ENCODE measurements at regions not wholly inside any gene's neighbourhood (a gene's known extent, or its start where the extent isn't known, plus 50 kb on each side); places are given as distances from the start of the nearest gene placed in this dataset.
"Not testable (repeated sequence)": the region's sequence is repeated elsewhere in the genome, so short reads cannot be mapped to it uniquely, and the experiment has no call there.

DNA sequence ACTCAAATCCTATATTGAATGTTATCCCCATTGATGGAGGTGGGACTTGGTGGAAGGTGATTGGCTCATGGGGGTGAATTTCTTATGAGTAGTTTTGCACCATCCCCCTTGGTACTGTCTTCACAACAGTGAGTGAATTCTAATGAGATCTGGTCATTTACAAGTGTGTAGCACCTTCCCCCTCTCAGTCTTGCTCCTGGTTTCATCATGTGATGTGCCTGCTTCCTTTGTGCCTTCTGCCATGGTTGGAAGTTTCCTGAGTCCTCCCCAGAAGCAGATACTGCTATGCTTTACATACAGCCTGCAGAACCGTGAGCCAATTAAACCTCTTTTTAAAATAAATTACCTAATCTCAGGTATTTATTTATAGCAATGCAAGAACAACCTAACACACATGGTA lies 302.4 kb upstream of the KITLG start:
- DNase-seq = no peak

DNA sequence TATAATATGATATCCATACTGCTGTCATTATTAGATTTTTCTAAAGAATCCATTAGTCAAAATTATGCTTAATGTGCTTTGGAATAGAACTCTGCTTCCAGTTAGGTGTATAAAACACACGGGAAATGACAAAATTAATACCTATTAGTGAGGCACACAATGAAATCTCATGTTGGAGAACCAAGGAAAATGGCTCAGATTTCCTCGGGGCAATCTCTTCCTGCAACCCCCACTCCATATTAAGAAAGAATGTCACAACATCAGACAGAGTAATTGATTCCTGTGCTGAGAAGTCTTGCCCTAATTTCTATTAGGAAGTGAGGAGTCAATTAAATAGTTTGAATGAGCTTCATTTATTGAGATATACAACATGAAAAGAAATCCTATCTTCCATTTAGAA lies 299.8 kb upstream of the KITLG start:
- DNase-seq = no peak

DNA sequence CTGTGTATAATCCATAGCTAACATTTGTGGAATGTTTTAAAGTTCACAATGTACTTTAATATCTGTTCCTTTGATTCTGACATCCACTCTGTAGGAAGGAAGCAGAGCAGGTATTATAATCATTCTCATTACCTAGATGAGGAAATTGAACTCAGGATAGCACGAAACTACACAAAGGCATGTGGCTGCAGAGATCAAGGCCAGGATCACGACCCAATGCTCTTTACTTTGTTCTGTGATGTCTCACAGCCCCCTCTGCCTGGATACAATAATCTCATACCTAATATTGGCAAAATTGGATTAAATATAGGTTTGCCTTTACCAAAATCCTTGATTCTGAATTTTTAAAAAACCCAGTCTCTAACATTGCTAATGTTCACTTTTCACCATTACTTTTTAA lies 298.0 kb upstream of the KITLG start:
- DNase-seq = no peak

DNA sequence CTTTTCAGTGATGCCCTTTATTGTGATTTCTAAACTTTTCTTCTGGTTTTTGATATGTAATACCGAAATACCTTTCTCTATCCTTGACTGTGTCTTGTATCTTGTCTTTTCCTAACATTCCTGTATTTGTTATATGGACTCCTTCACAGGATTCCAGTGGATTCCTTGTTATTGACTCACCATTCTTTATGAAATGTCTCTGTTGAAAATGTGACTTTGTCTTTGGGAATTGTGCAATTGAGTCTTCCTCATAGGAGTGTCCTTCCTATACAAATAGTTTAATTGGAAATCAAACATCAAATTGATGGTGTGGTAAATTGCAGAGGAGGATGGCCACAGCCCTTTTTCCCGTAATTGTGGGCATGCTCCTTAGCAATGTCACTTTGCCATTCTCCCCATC lies 296.6 kb upstream of the KITLG start:
- no peak for DNase-seq

DNA sequence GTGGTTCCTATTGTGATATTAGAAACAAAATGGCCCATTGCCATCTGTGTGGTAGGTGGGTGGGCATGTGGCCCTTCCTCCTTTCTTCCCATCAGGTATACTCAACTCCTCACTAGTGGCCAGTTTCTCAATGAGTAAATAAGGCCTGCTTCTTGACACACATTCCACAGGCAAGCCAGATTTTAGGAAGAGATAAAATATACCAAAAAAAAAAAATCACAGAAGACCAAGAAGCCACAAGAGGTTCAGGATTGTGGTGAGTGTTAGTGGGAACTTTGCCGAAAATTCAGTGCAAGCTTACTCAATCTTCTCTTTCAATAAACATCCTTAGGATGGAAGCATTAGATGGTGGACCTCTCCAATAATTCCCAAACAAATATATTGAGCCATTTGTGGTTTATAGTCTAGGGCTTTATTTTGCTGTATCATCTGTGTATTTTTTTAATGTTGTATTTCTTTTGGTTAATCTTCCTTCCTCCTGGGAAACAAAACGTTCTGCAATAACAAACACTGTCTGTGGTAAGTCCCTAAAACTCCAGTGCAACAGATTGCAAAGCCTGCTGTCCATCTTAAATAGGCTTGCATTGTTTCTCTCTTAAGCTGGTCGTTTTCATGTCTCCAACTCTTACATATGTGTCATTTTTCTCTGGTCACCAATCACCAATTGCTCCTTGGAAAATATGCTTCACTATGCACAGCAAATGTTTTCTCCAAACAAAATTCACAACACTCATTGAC lies 289.9 kb upstream of the KITLG start:
- DNase-seq = no peak

DNA sequence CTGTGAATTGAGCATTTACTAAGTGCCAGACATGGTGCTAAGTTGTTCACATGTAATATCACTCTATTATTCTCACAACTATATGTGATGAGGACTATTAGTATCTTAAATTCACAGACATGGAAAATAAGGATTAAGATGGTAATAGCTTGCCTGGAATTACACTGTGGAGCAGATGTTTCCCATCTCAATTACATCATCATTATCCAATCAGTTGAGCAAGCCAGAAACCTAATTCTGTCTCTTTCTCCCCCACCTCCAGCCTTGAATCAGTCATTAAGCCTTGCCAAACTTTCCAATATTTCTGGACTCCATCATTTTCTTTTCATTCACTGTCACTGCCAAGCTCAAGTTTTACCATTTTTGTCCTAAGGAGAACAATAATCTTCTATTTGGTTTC lies 287.8 kb upstream of the KITLG start:
- no peak for DNase-seq

DNA sequence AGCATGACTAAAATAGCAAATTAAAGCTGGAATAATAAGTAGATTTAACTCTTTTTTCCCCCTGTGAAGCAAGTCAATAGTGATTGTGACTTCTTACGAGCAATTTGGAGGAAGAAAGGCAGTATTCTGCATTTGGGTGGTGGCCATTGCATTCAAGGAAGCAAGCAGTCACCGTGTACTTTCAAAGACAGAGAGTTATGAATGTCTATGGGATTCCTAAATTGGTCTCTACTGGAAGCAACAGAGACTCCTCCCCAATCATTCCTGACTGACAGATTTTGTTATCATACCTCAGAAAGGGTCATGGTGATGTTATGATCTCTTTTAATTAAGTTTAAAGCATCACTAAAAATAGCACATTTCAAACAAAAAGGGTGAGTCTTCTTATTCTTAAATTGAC lies 287.2 kb upstream of the KITLG start:
- no peak for DNase-seq

DNA sequence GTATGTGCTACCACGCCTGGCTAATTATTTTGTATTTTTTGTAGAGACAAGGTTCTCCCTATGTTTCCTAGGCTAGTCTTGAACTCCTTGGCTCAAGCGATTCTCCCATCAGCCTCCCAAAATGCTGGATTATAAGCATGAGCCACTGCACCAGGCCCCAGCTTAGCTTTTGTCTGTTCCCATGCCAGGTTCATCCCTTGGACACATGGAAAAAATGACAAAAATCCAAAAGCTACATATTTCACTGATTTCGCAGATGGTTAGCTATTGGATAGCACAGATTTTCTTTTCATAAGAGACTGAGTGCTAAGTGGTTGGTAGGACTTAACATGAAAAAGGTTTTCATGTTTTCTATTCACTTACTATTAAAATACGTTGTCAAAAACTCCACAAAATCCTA lies 286.6 kb upstream of the KITLG start:
- DNase-seq = no peak

DNA sequence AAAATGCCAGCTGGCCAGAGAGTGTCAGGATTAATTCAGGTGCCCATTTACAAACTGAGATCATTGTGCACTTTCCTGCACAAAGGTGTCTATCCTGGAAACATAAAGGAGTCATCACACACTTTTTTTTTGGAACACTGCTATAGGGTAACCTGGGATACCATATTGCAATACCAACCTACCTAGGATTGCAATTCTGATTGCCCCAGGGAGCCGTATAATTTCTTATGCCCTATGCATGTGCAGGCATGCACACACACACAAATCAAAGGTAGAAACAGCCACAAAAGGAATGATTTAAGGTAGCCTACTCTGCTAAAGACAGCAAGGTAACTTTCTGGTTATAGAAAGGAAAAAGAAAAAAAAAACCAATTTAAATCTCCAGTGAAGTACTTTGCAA lies 285.3 kb upstream of the KITLG start:
- DNase-seq = peak in 1 of 2 experiments; percentile 2

DNA sequence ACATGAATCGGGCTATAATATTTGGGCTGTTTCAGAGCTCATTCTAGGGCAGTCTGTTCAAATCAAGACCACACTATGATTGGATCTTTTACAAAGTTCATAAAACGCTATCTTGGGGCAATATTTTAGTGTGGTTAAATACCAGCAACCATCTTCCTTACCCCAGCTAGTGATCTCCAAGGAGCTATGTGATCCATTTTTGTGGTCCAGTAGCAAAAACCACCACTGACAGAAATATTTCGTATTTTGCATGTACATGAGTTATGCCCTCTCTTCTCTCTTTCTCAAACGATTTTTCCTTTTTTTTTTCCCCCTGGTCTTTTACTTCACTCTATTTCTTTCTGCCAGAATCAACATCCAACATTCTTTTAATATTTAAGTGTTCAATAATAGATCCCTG lies 280.6 kb upstream of the KITLG start:
- no peak for DNase-seq

DNA sequence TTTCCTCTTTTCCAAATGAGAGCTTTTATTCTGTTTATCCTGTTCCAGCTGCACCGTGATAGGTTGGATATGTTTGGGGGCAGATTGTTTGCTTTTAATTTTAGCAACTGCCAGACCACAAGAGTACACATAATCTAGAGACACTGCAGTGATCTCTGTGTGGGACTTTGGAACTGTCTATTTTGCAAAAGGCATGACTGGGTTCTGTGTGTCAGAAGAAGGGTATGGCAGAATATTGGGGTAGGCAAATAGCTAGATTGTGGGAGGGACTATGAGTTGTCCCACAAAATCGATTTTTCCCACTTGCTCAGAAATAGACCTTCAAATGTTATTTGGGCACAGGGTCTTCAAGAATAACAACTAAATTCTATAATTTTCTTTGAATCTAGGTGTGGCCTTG lies 275.9 kb upstream of the KITLG start:
- DNase-seq = no peak

DNA sequence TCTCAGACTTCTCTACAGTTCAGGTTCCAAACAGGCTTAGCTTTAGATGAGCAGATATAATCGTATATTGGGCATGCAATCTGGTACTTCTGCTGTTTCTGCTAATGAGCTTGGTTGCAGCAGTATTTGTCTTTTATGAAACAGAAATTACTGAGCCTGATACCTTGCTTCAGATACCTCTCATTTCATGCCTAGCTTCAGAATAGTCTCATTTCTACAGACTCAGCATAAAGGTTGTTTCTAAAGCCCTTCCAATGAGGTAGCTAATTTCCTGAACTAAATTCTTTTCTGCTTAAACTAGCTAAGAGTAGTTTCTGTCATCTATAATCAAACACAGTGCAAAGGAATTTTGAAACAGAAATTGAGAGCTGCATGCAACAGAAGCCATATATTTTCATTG lies 275.0 kb upstream of the KITLG start:
- DNase-seq = no peak

DNA sequence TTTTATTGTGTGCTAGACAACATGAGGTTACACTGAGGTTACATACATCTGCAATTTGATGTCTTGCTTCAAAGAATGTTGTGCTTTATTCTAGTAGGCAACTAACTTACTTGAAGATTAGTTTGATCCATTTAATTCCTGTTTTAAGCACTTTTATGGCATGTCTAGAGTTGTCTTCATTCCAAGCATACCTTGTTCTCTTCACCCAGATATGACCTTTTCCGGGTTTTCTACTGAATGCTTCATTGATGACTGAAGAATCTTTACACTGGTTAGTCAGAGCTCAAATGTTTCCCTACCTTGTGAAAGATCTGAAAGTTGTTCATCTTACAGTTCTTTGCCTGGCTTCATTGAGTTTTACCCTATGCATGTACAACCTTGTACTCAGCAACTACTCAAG lies 274.0 kb upstream of the KITLG start:
- DNase-seq = no peak

DNA sequence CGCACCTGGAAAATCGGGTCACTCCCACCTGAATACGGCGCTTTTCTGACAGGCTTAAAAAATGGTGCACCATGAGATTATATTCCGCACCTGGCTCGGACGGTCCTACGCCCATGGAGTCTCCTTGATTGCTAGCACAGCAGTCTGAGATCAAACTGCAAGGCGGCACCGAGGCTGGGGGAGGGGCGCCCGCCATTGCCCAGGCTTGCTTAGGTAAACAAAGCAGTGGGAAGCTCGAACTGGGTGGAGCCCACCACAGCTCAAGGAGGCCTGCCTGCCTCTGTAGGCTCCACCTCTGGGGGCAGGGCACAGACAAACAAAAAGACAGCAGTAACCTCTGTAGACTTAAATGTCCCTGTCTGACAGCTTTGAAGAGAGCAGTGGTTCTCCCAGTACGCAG lies 267.0 kb upstream of the KITLG start:
- DNase-seq = not testable (repeated sequence)

DNA sequence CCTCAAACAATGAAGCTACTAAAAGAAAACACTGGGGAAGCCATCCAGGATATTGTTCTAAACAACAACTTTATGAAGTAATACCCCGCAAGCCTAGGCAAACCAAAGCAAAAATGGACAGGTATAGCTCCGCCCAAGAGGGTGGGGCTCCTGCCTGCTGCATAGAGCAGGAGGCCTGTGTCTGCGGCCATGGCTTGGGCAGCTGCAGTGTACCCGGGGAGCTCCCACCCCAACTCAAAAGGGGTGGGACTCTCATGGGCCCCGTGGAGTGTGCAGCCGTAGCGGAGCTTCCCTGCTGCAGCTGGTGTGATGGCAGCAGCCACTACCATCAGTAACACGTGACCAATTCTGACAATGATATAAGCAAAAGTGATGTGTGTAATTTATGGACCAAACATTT lies 264.2 kb upstream of the KITLG start:
- no peak for DNase-seq

DNA sequence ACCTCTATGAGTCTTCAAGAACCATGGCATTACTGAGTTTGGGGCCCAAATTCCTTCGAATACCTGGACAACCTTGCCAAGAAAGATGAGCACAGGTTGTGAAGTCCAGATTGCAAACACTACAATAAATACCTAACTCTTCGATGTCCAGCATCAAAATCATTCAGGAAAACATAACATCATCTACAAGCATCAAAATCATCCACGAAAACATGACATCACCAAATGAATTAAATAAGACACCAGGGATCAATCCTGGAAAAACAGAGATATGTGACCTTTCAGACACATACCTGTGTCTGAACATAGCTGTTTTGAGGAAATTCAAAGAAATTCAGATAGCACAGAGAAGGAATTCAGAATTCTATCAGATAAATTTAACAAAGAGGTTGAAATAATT lies 262.0 kb upstream of the KITLG start:
- no peak for DNase-seq

DNA sequence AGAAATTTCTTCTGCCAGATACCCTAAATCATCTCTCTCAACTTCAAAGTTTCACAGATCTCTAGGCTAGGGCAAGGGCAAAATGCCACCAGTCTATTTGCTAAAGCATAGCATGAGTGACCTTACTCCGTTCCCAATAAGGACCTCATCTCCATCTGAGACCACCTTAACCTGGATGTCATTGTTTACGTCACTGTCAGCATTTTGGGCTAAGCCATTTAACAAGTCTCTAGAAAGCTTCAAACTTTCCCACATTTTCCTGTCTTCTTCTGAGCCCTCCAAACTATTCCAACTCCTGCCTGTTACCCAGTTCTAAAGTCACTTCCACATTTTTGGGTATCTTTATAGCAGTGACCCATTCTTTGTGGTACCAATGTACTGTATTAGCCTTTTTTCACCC lies 259.2 kb upstream of the KITLG start:
- DNase-seq = no peak

DNA sequence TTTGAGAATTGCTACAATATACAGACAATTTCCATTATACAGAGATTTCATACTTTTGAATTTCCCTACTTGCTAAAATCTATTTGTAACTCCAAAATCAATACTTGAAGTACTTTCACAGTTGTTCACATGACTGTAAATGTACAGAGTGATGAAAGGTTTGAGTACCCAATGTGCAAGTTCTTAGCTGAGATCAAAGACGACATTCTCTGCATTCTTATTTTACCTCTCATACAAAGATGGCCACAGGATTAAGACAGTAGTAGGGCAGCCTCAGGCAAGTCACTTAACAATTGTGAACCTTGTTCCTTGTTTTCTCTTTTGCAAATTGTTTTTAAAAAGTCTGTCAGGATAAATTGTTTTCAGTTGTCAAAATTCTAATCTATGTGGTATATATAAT lies 255.9 kb upstream of the KITLG start:
- DNase-seq = no peak

DNA sequence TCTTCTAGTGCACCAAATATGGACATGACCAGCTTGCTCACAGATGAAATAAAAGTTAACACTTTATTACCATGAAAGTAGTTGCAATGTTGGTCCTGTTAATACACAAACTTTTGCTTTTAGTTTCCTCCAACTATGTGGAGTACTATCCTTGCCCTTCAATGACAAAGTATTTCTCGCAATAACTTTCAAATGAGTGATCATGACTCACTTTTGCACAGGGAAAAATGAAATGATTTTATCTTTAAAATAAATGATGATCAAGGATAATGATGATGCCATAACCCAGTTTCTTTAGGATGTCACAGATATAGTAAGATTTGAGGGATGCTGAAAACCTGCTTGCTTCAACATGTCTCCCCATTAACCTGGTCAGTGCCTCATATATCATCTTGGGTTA lies 254.0 kb upstream of the KITLG start:
- DNase-seq = no peak

DNA sequence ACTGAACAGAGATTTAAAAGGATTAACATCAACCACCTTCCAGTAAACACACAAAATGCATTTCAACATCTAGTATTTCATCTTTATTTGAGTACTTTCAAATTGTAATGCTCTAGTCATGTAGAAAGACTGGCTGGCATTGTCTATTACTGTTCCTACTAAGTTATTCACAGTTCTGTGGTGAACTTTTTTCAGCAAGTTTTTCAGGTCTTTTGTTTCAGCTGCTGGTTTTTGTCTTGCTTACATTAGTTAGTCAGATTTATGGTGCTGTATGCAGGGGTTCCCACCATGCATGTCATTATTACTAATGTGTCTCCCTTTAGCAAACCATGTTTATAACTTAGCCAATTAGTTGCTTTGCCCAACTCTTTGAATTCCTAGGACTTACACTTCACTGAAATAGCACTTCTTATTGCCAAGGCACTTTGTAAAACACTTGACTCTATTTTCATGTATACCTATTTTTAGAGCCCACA lies 253.4 kb upstream of the KITLG start:
- DNase-seq = no peak

DNA sequence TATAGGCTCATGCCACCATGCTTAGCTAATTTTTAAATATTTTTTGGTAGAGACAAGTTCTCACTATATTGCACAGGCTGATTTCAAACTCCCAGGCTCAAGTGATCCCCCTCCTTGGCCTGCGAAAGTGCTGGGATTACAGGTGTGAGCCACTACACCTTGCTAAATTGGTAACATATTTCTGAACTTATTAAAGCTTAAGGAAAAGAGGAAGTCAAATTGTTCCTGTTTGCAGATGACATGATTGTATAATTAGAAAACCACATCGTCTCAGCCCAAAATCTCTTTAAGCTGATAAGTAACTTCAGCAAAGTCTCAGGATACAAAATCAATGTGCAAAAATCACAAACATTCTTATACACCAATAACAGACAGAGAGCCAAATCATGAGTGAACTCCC lies 248.3 kb upstream of the KITLG start:
- DNase-seq = not testable (repeated sequence)

DNA sequence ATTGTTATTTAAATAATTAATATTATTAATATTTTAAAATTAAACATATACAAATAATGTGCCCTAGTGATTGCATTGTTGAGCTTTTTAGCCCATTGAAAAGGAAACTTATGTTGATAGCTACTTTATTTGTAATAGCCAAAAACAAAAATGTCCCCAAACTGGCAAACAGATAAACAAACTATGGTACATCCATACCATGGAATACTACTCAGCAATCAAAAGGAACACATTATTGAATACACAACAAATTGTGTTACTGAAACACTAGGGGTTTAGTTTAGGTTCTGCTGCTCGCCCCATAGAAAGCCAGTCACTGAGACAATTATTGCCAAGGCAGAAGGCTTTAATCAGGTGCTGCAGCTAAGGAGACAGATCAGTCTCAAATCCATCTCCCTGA lies 239.7 kb upstream of the KITLG start:
- DNase-seq = no peak

DNA sequence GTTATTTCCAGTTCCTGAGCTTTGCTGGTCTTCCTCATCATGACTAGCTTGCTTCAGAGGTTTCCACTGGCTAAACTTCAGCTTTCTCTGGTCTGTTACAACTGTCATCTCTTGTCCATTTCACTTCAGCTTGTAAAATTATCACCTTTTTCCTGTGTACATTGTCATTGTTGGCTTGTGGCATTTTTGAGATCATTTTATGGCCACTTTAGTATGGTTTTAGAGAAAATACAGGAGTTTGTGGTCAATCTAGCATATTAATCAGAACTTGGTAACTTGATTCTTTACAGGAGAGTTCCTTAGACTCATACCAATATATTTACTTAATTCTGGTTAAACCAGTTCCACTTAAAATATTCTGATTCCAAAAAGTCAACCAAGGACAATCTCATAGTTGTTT lies 235.9 kb upstream of the KITLG start:
- DNase-seq = peak; percentile 7 to 8

DNA sequence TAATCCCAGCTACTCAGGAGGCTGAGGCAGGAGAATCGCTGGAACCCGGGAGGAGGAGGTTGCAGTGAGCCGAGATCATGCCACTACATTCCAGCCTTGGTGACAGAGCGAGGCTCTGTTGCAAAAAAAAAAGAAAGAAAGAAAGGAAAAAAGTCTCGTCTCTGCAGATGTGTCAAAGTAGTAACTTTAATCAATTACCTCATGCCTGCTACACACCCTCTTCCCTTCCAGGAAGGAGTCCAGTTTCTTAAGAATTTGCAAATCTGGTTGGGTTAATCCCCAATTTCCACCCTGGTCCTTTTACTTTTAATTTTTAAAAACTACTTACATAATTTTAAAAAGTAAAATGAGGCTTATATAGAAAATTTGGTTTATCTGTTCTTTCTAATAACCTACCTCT lies 234.5 kb upstream of the KITLG start:
- no peak for DNase-seq

DNA sequence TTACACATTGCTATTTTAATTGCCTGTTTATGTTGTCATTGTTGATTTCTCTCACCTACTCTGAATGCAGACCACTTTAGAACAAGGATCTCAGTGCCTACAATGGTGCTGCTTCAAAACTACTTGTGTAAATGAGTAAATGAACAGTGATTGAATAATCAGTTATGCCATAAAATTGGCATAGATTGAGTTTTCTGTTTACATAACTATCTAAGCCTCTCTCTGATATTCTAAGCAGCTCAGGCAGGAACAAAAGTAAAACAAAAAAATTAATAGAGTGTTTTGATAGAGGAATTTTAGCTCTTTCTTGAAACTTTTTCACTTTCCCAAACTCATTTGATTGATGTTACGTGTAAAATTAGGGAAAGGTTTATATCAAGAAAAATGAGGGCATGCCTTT lies 232.3 kb upstream of the KITLG start:
- no peak for DNase-seq

DNA sequence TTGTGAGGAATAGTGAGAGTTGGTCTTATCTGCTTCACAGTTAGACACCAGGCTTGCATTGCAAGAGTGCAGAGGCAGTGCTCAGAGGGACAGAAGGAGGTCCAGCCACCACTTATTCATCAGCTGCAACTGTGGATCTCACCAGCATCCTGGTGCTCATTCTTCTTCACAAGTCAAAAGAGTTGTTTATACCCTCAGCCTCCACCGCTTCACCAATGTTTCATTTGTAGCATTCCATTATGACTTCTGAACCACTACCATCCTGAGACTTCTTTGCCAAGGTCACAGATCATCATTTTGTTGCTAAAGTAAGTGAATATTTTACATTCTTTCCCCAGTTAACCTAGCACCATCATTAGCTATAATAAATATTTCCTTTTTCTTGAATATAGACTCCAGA lies 230.5 kb upstream of the KITLG start:
- no peak for DNase-seq
